GM12878 (cell line): ENCODE measurements at regions not wholly inside any gene's neighbourhood (a gene's known extent, or its start where the extent isn't known, plus 50 kb on each side); places are given as distances from the start of the nearest gene placed in this dataset.

Experiments
- ATAC-seq: fragments of 200-7000 bp; cut with Tn5 transposase; 3 replicates; pipeline ENCODE4 v1.9.1; 2020; ENCODE audit warnings: mild to moderate bottlenecking, moderate library complexity
- BruUV-seq: library from RNA; stranded (reverse); fragments of 400-500 nt; replicated peaks from 2 replicates; lab custom pipeline; 2021; lab: Mats Ljungman, UMichigan
- CTCF ChIA-PET: fragments of 300-600 bp; sonication (Branson Sonifier 250); formaldehyde crosslinking; extraction: SDS; loops from one replicate; lab custom pipeline; 2021; ENCODE audit warnings: inconsistent platforms; lab: Yijun Ruan, JAX
- POLR2A ChIA-PET: fragments of 350-600 bp; formaldehyde crosslinking; extraction: SDS; loops from one replicate; lab custom pipeline; 2021; ENCODE audit warnings: inconsistent platforms; lab: Charles Lee
- RAD21 ChIA-PET: fragments of 300-600 bp; sonication (Branson Sonifier 250); formaldehyde crosslinking; loops from one replicate; lab custom pipeline; 2023; ENCODE audit warnings: antibody characterized with exemption; ENCODE audit not compliant: unreplicated experiment; lab: Charles Lee
- SMC1A ChIA-PET: fragments of 300-600 bp; sonication (Branson Sonifier 250); formaldehyde crosslinking; loops from one replicate; lab custom pipeline; 2023; ENCODE audit not compliant: unreplicated experiment, uncharacterized antibody; lab: Charles Lee
- DNase-seq: peaks from one replicate; pipeline ENCODE4 v3.0.0-alpha.2; 2011; ENCODE audit warnings: low read depth, low spot score
- FAIRE-seq: peaks from 3 replicates; lab custom pipeline; 2011; peaks lifted over from hg19 to GRCh38; lab: Jason Lieb, UNC
- H2AFZ ChIP-seq: 2 replicates; pipeline ENCODE4 v1.6.0; 2011; ENCODE audit warnings: low read depth, low read length, control low read depth; ENCODE audit not compliant: control insufficient read depth
- H3K27ac ChIP-seq: 2 replicates; pipeline ENCODE4 v1.5.1; 2011; ENCODE audit warnings: control low read depth; ENCODE audit not compliant: control insufficient read depth, insufficient read depth
- H3K27me3 ChIP-seq, 2 experiments: replicated peaks in 1 of 2; 2 replicates each; pipeline versions ENCODE4 v1.6.0 to v1.6.1; 2011; ENCODE audit warnings: low read length in 1 of 2; ENCODE audit not compliant: control insufficient read depth in 2 of 2, insufficient read depth in 2 of 2
- H3K36me3 ChIP-seq, 2 experiments: 2 replicates each; pipeline ENCODE4 v1.5.1; 2011; ENCODE audit warnings: low read length in 1 of 2; ENCODE audit not compliant: control insufficient read depth in 2 of 2, insufficient read depth in 2 of 2
- H3K4me1 ChIP-seq: 2 replicates; pipeline ENCODE4 v1.6.1; 2011; ENCODE audit warnings: mild to moderate bottlenecking, low read length, moderate library complexity, mixed read lengths; ENCODE audit not compliant: control insufficient read depth, insufficient read depth
- H3K4me2 ChIP-seq: 2 replicates; pipeline ENCODE4 v1.6.0; 2011; ENCODE audit warnings: control low read depth; ENCODE audit not compliant: control insufficient read depth, insufficient read depth
- H3K4me3 ChIP-seq: fragments of 200-600 bp; sonication (generic); 2 replicates; pipeline ENCODE4 v1.5.1; 2016
- H3K79me2 ChIP-seq: 2 replicates; pipeline ENCODE4 v1.6.0; 2011; ENCODE audit warnings: low read length; ENCODE audit not compliant: control insufficient read depth, insufficient read depth
- H3K9ac ChIP-seq: 2 replicates; pipeline ENCODE4 v1.8.0; 2011; ENCODE audit warnings: low read length, control low read depth, mixed read lengths; ENCODE audit not compliant: control insufficient read depth, insufficient read depth
- H3K9me3 ChIP-seq: replicated peaks from 3 replicates; pipeline ENCODE4 v1.5.1; 2011; ENCODE audit warnings: mild to moderate bottlenecking, low read length; ENCODE audit not compliant: control insufficient read depth, insufficient read depth
- H4K20me1 ChIP-seq: 2 replicates; pipeline ENCODE4 v1.6.0; 2011; ENCODE audit not compliant: control insufficient read depth, insufficient read depth
- CBX5 ChIP-seq: sonication (generic); IDR thresholded peaks from 2 replicates; pipeline ENCODE4 v1.6.1; 2016; ENCODE audit warnings: low read depth, moderate library complexity, mild to moderate bottlenecking, inconsistent platforms
- CREB1 ChIP-seq: IDR thresholded peaks from 2 replicates; pipeline ENCODE4 v1.6.1; 2012; ENCODE audit warnings: low read depth, mild to moderate bottlenecking, inconsistent platforms
- ETV6 ChIP-seq, 2 experiments: fragments of 450-650 bp in 1 of 2; IDR thresholded peaks in 1 of 2; conservative IDR thresholded peaks in 1 of 2; 2 replicates each; pipeline ENCODE4 v1.6.1; 2014; ENCODE audit warnings: antibody characterized with exemption in 1 of 2, borderline replicate concordance in 1 of 2, low read depth in 1 of 2, mild to moderate bottlenecking in 1 of 2, moderate library complexity in 1 of 2
- EZH2 ChIP-seq: IDR thresholded peaks from 2 replicates; pipeline ENCODE4 v1.6.1; 2012; ENCODE audit warnings: low read depth, mild to moderate bottlenecking, control low read depth, inconsistent platforms, low read length, borderline replicate concordance; ENCODE audit not compliant: control insufficient read depth
- GABPA ChIP-seq: IDR thresholded peaks from 2 replicates; pipeline ENCODE4 v1.6.1; 2014; ENCODE audit warnings: antibody characterized with exemption, low read depth, mild to moderate bottlenecking, inconsistent platforms
- IKZF2 ChIP-seq, 2 experiments: fragments of 450-650 bp; IDR thresholded peaks; 2 replicates each; pipeline ENCODE4 v1.6.1; 2017; ENCODE audit warnings: mild to moderate bottlenecking in 2 of 2, moderate library complexity in 2 of 2
- NR2C2 ChIP-seq: IDR thresholded peaks from 2 replicates; pipeline ENCODE4 v1.6.1; 2011; ENCODE audit warnings: borderline replicate concordance, low read depth; ENCODE audit not compliant: control insufficient read depth, insufficient read length
- SIX5 ChIP-seq: IDR thresholded peaks from 2 replicates; pipeline ENCODE4 v1.6.1; 2011; ENCODE audit warnings: mild to moderate bottlenecking, low read depth, low read length, moderate library complexity; ENCODE audit not compliant: severe bottlenecking
- TCF12 ChIP-seq: IDR thresholded peaks from 2 replicates; pipeline ENCODE4 v1.6.1; 2011; ENCODE audit warnings: low read depth, mild to moderate bottlenecking, low read length
- TCF3 ChIP-seq: IDR thresholded peaks from 2 replicates; pipeline ENCODE4 v1.6.1; 2012; ENCODE audit warnings: low read depth, mild to moderate bottlenecking, low read length, borderline replicate concordance; ENCODE audit not compliant: insufficient read depth
- YY1 ChIP-seq: IDR thresholded peaks from 2 replicates; pipeline ENCODE4 v1.6.1; 2011; ENCODE audit warnings: low read depth, mild to moderate bottlenecking, low read length
- WGBS: methylation state at CpG from one replicate; pipeline ENCODE4 v1.1.6; 2016; ENCODE audit warnings: low lambda C conversion rate; ENCODE audit not compliant: insufficient replicate concordance, insufficient coverage; ENCODE audit errors: missing lambda C conversion rate; 5-methylcytosine and 5-hydroxymethylcytosine counted together
- in situ Hi-C: fragments of 300-500 bp; cut with MboI; formaldehyde crosslinking; loops from 9 replicates; pipeline ENCODE4 v1.14.3; 2018; ENCODE audit warnings: mixed read lengths
- intact Hi-C: fragments of 100-400 bp; cut with micrococcal nuclease; formaldehyde crosslinking; loops from one replicate; pipeline ENCODE4 v1.14.2; 2022; ENCODE audit not compliant: unreplicated experiment
- TF ChIP-seq, protein P1 (sequence below): fragments of 450-650 bp; conservative IDR thresholded peaks from 2 replicates; pipeline ENCODE4 v1.6.1; 2017; ENCODE audit warnings: mild to moderate bottlenecking, moderate library complexity
- TF ChIP-seq, protein P2 (sequence below): IDR thresholded peaks from 2 replicates; pipeline ENCODE4 v1.6.1; 2012; ENCODE audit warnings: mild to moderate bottlenecking, low read depth, low read length
- TF ChIP-seq, protein P3 (sequence below): IDR thresholded peaks from 2 replicates; pipeline ENCODE4 v1.6.1; 2011; ENCODE audit warnings: borderline replicate concordance, low read depth, mild to moderate bottlenecking, moderate library complexity, mixed read lengths, low read length; ENCODE audit not compliant: insufficient read depth; ENCODE audit errors: extremely low read length

DNA sequence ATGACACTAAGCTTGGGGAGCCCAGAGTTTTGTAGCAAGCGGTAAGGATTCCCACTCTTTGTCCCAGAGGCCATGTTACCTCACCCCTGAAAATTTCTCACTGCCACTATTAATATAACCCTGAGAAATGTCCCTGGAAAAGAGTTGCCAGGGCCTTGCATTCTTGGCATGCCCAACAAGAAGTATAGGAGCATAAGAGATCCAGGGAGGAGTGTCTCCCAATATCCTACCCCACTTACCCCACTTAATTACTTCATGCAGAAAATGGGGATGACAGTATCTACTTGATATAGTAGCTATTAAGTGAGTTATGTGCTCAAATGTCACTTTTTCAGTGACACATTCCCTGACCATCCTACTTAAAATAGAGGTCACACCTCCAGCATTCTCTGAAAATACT lies 120.5 kb upstream of the C1GALT1C1 start (continued):
- no peak for TF ChIP-seq NR2C2

DNA sequence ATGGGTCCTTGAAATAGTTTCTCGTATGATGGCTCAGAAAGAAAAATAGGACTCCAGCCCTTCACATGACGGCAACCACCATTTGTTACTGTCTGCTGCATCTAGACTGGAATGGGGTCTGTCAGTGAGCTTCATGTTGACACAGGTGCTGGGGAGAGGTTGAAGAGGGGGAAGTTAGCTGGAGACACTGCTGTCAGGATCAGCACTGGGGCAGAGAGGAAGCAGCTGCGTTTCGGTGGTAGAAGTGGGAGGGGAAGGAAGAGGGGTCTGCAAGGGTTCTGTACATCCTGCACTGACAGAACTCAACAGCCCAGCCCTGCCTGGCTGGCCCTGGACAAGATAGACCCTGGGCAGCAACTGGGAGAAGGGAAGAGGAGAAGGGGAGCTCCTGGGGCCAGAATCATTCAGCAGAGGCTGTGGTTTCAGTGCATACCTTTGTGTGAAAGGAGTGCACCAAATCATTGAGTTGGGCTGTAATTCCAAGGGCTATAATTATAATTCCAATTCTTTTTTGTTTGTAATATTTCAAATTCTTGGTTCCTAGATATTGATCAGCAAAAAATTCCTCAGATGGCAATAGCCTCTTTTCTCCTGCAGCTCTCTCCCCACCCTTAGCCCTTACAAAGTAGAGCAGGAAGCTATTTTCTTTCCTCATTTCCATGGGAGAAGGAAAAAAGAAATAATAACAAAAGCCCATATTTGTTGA lies 119.4 kb upstream of the C1GALT1C1 start:
- Histone ChIP-seq H4K20me1 (no peaks in the 10 kb centered on the region), H3K9ac (no peak overlapping the region), H3K4me1 (peaks cover 16% of the 10 kb centered on the region), H3K27me3 (no peaks in the 10 kb centered on the region), H3K4me3 (no peak overlapping the region), H3K27ac (no peak overlapping the region; the same call in 1 of the 2 replicates), H3K4me2 (peak overlapping the region; percentile 53), H3K36me3 (no peaks in the 10 kb centered on the region), H3K9me3 (no peaks in the 10 kb centered on the region; the same call in 2 of the 3 replicates), H2AFZ (peak overlapping the region; percentile 32), H3K79me2 (no peaks in the 10 kb centered on the region)
- intact Hi-C loops: no loop called here
- POLR2A ChIA-PET: interaction anchor here (0.9 to 1.2 kb wide), 2 partner anchors 23 to 85 kb away, joined by 3 read pairs; no protein-coding TSS in a partner anchor
- BruUV-seq: no TSS peak
- SMC1A ChIA-PET: interaction anchor here (0.6 to 6.7 kb wide), 13 partner anchors 10 to 235 kb away, joined by 3 to 66 read pairs (median 3); partner anchors contain the start of gene C1GALT1C1
- FAIRE-seq: peak; percentile 27
- DNase-seq: no peak
- ATAC-seq: peak; percentile 73
- in situ Hi-C loops: no loop called here
- CTCF ChIA-PET: interaction anchor here (0.6 to 1.9 kb wide), 13 partner anchors 9 to 992 kb away, joined by 3 to 6 read pairs (median 3); no protein-coding TSS in a partner anchor
- 1% methylated on average over 4 of the region's 4 CpGs for WGBS
- RAD21 ChIA-PET: interaction anchor here (0.7 to 2.4 kb wide), 8 partner anchors 14 to 235 kb away, joined by 3 to 9 read pairs (median 4); partner anchors contain the start of gene CUL4B
- TF ChIP-seq TCF3 (0 out of 2 replicates have a peak, but pooled peaks have one; percentile 60), GABPA (no peak), CREB1 (no peak), SIX5 (no peak), YY1 (0 out of 2 replicates have a peak, but pooled peaks have one; percentile 8), TCF12 (peak; percentile 86), CBX5 (0 out of 2 replicates have a peak, but pooled peaks have one; percentile 37), EZH2 (no peak), IKZF2 (IDR thresholded peaks at IDR 0.05) (peak in 1 of 2 experiments; percentile 49; a peak in 2 of 4 replicates), ETV6 (conservative IDR thresholded peaks at IDR 0.05 in 1 of 2, IDR thresholded peaks at IDR 0.05 in 1 of 2; ENCODE audit: borderline replicate concordance in 1 of 2, low read depth in 1 of 2) (peak in 1 of 2 experiments; percentile 39; a peak in 1 of 4 replicates)
- TF ChIP-seq, protein P1, sequence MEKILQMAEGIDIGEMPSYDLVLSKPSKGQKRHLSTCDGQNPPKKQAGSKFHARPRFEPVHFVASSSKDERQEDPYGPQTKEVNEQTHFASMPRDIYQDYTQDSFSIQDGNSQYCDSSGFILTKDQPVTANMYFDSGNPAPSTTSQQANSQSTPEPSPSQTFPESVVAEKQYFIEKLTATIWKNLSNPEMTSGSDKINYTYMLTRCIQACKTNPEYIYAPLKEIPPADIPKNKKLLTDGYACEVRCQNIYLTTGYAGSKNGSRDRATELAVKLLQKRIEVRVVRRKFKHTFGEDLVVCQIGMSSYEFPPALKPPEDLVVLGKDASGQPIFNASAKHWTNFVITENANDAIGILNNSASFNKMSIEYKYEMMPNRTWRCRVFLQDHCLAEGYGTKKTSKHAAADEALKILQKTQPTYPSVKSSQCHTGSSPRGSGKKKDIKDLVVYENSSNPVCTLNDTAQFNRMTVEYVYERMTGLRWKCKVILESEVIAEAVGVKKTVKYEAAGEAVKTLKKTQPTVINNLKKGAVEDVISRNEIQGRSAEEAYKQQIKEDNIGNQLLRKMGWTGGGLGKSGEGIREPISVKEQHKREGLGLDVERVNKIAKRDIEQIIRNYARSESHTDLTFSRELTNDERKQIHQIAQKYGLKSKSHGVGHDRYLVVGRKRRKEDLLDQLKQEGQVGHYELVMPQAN: no peak
- TF ChIP-seq, protein P2, sequence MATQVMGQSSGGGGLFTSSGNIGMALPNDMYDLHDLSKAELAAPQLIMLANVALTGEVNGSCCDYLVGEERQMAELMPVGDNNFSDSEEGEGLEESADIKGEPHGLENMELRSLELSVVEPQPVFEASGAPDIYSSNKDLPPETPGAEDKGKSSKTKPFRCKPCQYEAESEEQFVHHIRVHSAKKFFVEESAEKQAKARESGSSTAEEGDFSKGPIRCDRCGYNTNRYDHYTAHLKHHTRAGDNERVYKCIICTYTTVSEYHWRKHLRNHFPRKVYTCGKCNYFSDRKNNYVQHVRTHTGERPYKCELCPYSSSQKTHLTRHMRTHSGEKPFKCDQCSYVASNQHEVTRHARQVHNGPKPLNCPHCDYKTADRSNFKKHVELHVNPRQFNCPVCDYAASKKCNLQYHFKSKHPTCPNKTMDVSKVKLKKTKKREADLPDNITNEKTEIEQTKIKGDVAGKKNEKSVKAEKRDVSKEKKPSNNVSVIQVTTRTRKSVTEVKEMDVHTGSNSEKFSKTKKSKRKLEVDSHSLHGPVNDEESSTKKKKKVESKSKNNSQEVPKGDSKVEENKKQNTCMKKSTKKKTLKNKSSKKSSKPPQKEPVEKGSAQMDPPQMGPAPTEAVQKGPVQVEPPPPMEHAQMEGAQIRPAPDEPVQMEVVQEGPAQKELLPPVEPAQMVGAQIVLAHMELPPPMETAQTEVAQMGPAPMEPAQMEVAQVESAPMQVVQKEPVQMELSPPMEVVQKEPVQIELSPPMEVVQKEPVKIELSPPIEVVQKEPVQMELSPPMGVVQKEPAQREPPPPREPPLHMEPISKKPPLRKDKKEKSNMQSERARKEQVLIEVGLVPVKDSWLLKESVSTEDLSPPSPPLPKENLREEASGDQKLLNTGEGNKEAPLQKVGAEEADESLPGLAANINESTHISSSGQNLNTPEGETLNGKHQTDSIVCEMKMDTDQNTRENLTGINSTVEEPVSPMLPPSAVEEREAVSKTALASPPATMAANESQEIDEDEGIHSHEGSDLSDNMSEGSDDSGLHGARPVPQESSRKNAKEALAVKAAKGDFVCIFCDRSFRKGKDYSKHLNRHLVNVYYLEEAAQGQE: no peak
- TF ChIP-seq, protein P3, sequence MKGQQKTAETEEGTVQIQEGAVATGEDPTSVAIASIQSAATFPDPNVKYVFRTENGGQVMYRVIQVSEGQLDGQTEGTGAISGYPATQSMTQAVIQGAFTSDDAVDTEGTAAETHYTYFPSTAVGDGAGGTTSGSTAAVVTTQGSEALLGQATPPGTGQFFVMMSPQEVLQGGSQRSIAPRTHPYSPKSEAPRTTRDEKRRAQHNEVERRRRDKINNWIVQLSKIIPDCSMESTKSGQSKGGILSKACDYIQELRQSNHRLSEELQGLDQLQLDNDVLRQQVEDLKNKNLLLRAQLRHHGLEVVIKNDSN: no peak
